HCT116 (cell line): ENCODE measurements at regions not wholly inside any gene's neighbourhood (a gene's known extent, or its start where the extent isn't known, plus 50 kb on each side); places are given as distances from the start of the nearest gene placed in this dataset.

Source experiments
- CTCF ChIP-seq, 3 experiments: fragments of 200-600 bp in 1 of 3; sonication (generic) in 1 of 3; IDR thresholded peaks in 2 of 3; conservative IDR thresholded peaks in 1 of 3; 2 replicates each; pipeline ENCODE4 v1.5.1; 2012 to 2017; ENCODE audit warnings: low read depth in 2 of 3, low read length in 2 of 3, antibody characterized with exemption in 1 of 3, borderline replicate concordance in 1 of 3, control low read depth in 1 of 3, mild to moderate bottlenecking in 1 of 3, mixed read lengths in 1 of 3, mixed run types in 1 of 3, moderate library complexity in 1 of 3; ENCODE audit not compliant: insufficient read depth in 1 of 3
- EGR1 ChIP-seq: IDR thresholded peaks from 2 replicates; pipeline ENCODE4 v1.6.1; 2012; ENCODE audit warnings: low read depth
- EZH2 ChIP-seq: fragments of 200-600 bp; sonication (generic); IDR thresholded peaks from 2 replicates; pipeline ENCODE4 v1.6.1; 2017; ENCODE audit warnings: antibody characterized with exemption, mixed run types
- EZH2phosphoT487 ChIP-seq: fragments of 200-600 bp; IDR thresholded peaks from 2 replicates; pipeline ENCODE4 v1.6.1; 2018; ENCODE audit warnings: antibody characterized with exemption, borderline replicate concordance
- JUND ChIP-seq: IDR thresholded peaks from 2 replicates; pipeline ENCODE4 v1.6.1; 2012
- POLR2AphosphoS5 ChIP-seq: IDR thresholded peaks from 2 replicates; pipeline ENCODE4 v1.6.1; 2011; ENCODE audit warnings: mild to moderate bottlenecking, low read depth, low read length, moderate library complexity
- RAD21 ChIP-seq: IDR thresholded peaks from 2 replicates; pipeline ENCODE4 v1.6.1; 2012; ENCODE audit warnings: low read depth, mild to moderate bottlenecking
- YY1 ChIP-seq: IDR thresholded peaks from 2 replicates; pipeline ENCODE4 v1.6.1; 2011; ENCODE audit warnings: low read length, low read depth, moderate library complexity, mild to moderate bottlenecking; ENCODE audit not compliant: insufficient replicate concordance; ENCODE audit errors: extremely low read depth
- ZBTB33 ChIP-seq: IDR thresholded peaks from 2 replicates; pipeline ENCODE4 v1.6.1; 2011; ENCODE audit warnings: mild to moderate bottlenecking, low read length, moderate library complexity; ENCODE audit not compliant: insufficient replicate concordance; ENCODE audit errors: extremely low read depth
- ZFX ChIP-seq: fragments of 450-650 bp; IDR thresholded peaks from 2 replicates; pipeline ENCODE4 v1.6.1; 2017
- ZNF274 ChIP-seq: fragments of 200-500 bp; sonication (Bioruptor generic); IDR thresholded peaks from 2 replicates; pipeline ENCODE4 v1.6.1; 2014; ENCODE audit warnings: mild to moderate bottlenecking, low read depth, low read length, inconsistent platforms

GRCh38 chr21:17428980-17429379, 83.9 kb upstream of the CXADR start:
- TF ChIP-seq ZNF274 = no peak
- TF ChIP-seq EZH2phosphoT487 = no peak
- no peak for TF ChIP-seq POLR2AphosphoS5
- no peak for TF ChIP-seq ZBTB33
- no peak for TF ChIP-seq RAD21
- TF ChIP-seq CTCF (IDR thresholded peaks at IDR 0.05 in 2 of 3, conservative IDR thresholded peaks at IDR 0.05 in 1 of 3; ENCODE audit: borderline replicate concordance in 1 of 3, insufficient read depth in 1 of 3, low read depth in 2 of 3, low read length in 2 of 3) = no peak
- TF ChIP-seq EZH2 = no peak
- TF ChIP-seq ZFX = no peak
- no peak for TF ChIP-seq JUND
- no peak for TF ChIP-seq EGR1
- TF ChIP-seq YY1 = no peak
